GM15510 (cell line): ENCODE measurements at regions not wholly inside any gene's neighbourhood (a gene's known extent, or its start where the extent isn't known, plus 50 kb on each side); places are given as distances from the start of the nearest gene placed in this dataset.

ENCODE experiments used
- POLR2A ChIP-seq: IDR thresholded peaks from 3 replicates; pipeline ENCODE4 v1.6.1; 2011; ENCODE audit warnings: borderline replicate concordance; ENCODE audit not compliant: insufficient read length; ENCODE audit errors: extremely low read depth

DNA sequence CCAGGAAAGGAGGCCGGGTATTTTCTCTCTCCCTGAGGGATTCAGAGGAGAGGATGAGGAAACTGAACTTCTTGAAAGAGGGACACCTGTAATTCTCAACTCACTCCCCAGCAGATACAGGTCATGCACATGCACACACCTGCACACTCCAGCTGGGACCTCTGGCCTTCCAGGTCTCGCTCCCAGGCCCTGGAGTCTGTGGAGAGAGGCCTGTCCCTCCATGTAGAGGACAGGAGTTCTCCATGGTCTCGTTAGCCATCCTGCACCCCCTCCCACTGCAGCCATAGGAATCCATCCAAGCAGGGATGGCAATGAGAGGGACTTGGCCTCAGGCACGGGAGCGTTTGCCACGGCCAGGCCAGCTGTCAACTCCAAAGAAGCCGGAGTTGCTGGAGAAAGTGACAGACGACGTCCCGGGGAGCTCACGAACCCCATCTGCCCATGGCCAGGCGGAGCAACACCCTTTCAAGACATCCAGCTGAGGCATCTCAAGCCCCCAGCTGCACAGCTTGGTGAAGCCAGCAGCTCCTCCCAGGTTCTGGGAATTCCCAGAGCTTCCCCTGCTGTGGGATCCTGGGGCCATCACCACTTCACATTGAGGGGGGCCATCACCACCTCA lies 223.3 kb downstream of the UACA start:
- no peak for TF ChIP-seq POLR2A

GRCh38 chr15:70539409-70539808 lies 223.9 kb downstream of the UACA start:
- TF ChIP-seq POLR2A = no peak

DNA sequence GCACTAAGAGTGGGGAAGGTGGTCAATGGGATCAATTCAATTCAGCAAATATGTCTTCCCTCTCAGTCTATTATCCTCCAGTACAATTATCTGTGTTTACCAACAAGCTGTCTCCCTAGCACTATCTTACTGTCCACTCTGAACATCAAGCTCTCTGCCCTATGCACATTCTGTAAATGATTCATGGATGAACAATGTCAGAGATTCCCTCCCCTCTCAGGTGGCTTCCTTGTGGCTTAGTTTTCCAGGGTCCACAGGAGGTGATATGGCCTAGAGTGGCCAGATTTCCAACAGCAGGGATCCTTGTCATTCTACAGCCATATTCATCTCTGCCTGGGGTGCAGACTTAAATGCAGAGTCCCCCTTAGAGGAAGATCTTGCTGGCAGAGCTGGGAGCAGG lies 225.1 kb downstream of the UACA start:
- TF ChIP-seq POLR2A = no peak

- TF ChIP-seq POLR2A = no peak
Measured at GRCh38 chr15:70535955-70536338, 227.4 kb downstream of the UACA start.

- no peak for TF ChIP-seq POLR2A
Measured at GRCh38 chr15:70535071-70535954, 228.0 kb downstream of the UACA start.

DNA sequence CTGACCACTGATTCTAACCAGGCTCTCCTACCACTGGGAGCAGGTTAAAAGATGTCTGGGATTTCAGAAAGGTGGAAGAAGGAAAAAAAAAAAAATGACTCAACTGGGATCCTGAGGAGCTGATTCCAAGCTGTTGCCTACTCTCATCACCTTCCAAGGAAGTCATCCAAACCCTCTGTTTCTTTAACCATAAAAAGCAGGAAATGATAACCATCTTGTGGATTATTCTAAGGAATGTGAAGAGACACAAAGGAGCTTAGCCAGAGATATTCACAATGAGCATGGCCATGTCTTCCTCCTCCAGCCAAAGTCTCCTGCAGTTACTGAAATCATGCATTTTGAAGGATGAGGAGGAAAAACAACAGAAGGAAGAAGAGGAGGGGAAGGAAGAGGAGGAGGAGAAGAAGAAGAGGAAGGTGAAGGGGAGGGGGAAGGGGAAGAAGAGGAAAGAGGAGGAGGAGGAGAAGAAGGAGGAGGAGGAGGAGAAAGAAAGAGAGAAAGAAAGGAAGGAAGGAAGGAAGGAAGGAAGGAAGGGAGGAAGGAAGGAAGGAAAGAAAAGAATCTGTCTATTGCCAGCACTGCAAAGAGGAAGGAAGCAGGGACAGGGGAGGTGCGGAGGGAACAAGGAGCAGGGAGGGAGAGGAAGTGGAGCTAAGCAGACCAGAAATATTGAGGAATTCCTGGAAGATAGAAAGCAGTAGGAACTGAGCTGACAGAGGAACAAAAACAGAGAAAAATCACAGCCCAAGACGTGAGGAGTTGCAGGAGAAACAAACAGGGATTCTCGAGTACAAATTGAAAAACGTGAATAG lies 229.2 kb downstream of the UACA start:
- TF ChIP-seq POLR2A = no peak

GRCh38 chr15:70532531-70533186 lies 230.7 kb downstream of the UACA start:
- no peak for TF ChIP-seq POLR2A

DNA sequence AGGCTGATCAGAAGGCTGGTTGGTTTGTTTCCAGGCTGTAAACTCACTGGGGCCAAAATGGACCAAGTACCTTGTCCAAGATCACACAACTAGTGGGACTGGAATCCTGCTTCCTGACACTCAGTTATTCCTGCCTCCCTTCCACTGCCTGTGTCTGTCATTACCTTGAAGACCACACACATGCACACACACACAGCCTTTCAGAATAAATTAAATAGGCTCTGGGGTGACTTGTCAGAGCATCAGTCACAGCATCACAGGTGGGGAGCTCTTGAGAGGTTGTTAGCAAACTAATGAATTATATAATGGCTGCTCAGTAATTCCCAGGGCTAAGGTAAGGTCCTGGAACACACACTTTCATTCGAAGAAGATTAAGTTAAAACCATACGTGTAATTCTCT lies 231.8 kb downstream of the UACA start:
- TF ChIP-seq POLR2A = no peak

DNA sequence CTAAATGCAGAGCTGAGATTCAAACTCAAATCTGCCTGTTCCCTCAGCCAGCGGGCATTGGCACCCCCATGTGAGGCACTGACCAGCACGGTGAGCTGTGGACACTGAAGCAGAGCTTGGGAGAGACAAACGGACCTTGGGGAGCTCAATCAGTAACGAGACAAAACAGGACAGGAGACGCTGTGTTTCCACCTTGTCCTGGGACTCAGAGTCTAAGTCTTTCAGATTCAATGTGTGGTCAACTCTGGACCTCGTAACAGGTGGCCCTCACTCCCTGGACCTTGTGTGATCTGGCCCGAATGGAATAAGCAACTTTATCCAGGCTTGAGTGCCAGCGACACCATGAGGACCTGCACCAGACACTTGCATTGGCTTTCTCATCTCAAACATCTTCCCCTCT lies 232.5 kb downstream of the UACA start:
- no peak for TF ChIP-seq POLR2A

DNA sequence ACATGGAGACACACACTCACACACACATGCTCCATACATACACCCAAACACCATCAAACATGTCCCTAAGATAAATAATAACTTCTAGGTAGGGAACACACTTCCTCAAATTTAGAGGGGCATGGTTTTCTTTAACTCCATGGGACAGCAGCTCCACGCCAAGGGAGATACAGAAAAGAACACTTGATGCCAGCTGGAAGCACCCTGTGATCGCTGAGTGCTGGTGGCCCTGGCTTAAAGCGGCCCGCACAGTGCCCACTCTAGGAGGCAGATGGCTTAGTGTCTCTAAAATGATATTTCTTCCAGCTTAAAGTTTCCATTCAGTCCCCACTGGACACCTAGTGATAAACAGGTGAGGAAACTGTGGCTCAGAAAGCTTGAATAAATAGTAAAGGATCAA lies 232.9 kb downstream of the UACA start:
- no peak for TF ChIP-seq POLR2A

DNA sequence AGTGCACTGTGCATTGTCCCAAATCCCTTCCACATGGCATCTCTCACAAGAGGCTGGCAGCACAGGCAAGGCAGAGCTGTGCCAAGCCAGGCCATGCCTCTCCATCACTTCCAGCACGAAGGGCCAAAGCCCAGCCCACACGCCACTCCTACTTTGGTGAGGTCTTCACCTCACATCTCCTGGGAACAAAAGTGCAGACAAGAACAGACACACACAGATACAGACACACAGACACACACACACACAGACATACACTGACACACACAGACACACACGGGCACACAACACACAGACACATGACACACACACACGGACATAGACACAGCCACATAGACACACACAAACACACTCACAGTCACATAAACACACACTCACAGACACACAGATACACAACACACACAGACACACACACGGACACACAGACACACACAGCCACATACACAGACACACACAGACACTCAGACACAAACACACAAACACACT lies 233.3 kb downstream of the UACA start:
- TF ChIP-seq POLR2A = no peak

DNA sequence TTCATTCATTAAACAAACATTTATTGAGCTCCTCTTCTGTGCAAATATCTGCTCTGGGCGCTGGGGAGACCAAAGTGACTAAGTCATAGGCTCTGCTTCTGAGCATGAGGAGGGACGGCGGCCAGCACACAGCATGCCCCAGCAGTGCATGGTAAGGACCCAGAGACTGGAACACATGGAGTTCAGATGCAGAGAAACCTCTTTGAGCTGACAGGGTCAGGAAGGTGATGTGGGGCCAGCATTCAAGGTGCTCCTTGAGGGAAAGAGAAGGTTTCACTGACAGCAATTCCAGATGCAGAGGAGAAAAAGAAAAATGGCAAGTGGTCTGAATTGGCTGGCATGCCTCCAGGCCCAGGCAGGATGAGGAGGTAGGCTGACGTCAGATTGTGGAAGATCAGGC lies 234.5 kb downstream of the UACA start:
- no peak for TF ChIP-seq POLR2A

GRCh38 chr15:70528270-70528706 lies 235.1 kb downstream of the UACA start:
- TF ChIP-seq POLR2A = no peak

GRCh38 chr15:70526974-70527325 lies 236.4 kb downstream of the UACA start:
- no peak for TF ChIP-seq POLR2A
